ENCODE measurements at regions not wholly inside any gene's neighbourhood (a gene's known extent, or its start where the extent isn't known, plus 50 kb on each side); places are given as distances from the start of the nearest gene placed in this dataset.

- WGBS (ENCODE audit: insufficient coverage, low coverage, low lambda C conversion rate, missing lambda C conversion rate) = 33% methylated on average over 1 of the region's 1 CpG
- Histone ChIP-seq H3K36me3 (no peaks in the 10 kb centered on the region), H3K27me3 (no peaks in the 10 kb centered on the region), H3K4me3 (no peak overlapping the region), H3K9me3 (no peaks in the 10 kb centered on the region), H3K27ac (no peak overlapping the region), H3K4me1 (no peaks in the 10 kb centered on the region)
- intact Hi-C loops (cut with DNase I) = no loop called here
- DNase-seq = no peak
- TF ChIP-seq CTCF (IDR thresholded peaks at IDR 0.05) = no peak
- no peak for TF ChIP-seq POLR2A (IDR thresholded peaks at IDR 0.05)
- no peak for ATAC-seq
Observed at GRCh38 chr12:60980558-60980957, 1279.6 kb upstream of the USP15 start.

GRCh38 chr12:60981473-60981872 lies 1278.7 kb upstream of the USP15 start:
- ATAC-seq (no peak), DNase-seq (no peak)
- H3K9me3 ChIP-seq = no peaks in the 10 kb centered on the region
- H3K27ac ChIP-seq = no peak overlapping the region
- no peaks in the 10 kb centered on the region for H3K36me3 ChIP-seq
- 24% methylated on average over 2 of the region's 2 CpGs for WGBS (ENCODE audit: insufficient coverage, low coverage, low lambda C conversion rate, missing lambda C conversion rate)
- H3K27me3 ChIP-seq = no peaks in the 10 kb centered on the region
- H3K4me3 ChIP-seq = no peak overlapping the region
- no peaks in the 10 kb centered on the region for H3K4me1 ChIP-seq
- TF ChIP-seq POLR2A (IDR thresholded peaks at IDR 0.05) = no peak
- intact Hi-C loops (cut with DNase I) = no loop called here

- Histone ChIP-seq H3K9me3 (no peaks in the 10 kb centered on the region), H3K27ac (no peak overlapping the region), H3K4me3 (no peak overlapping the region), H3K36me3 (no peaks in the 10 kb centered on the region), H3K27me3 (no peaks in the 10 kb centered on the region), H3K4me1 (no peaks in the 10 kb centered on the region)
- no peak for DNase-seq
- TF ChIP-seq CTCF (IDR thresholded peaks at IDR 0.05) (no peak), POLR2A (IDR thresholded peaks at IDR 0.05) (no peak)
- 66% methylated on average over 2 of the region's 2 CpGs for WGBS (ENCODE audit: insufficient coverage, low coverage, low lambda C conversion rate, missing lambda C conversion rate)
- intact Hi-C loops (cut with DNase I) = no loop called here
- ATAC-seq = no peak
Observed at GRCh38 chr12:60992087-60992486, 1268.1 kb upstream of the USP15 start.

- H3K9me3 ChIP-seq = no peaks in the 10 kb centered on the region
- H3K4me1 ChIP-seq = no peaks in the 10 kb centered on the region
- intact Hi-C loops (cut with DNase I) = no loop called here
- TF ChIP-seq CTCF (IDR thresholded peaks at IDR 0.05) (no peak), POLR2A (IDR thresholded peaks at IDR 0.05) (no peak)
- ATAC-seq = peak in 1 of 4 donors; percentile 67
- no peaks in the 10 kb centered on the region for H3K27me3 ChIP-seq
- DNase-seq = no peak
- 10% methylated on average over 1 of the region's 1 CpG for WGBS (ENCODE audit: insufficient coverage, low coverage, low lambda C conversion rate, missing lambda C conversion rate)
- no peaks in the 10 kb centered on the region for H3K36me3 ChIP-seq
- no peak overlapping the region for H3K27ac ChIP-seq
- no peak overlapping the region for H3K4me3 ChIP-seq
Observed at GRCh38 chr12:60995256-60995825, 1264.9 kb upstream of the USP15 start.

- Histone ChIP-seq H3K4me3 (no peak overlapping the region), H3K4me1 (no peaks in the 10 kb centered on the region), H3K36me3 (no peaks in the 10 kb centered on the region), H3K27ac (no peak overlapping the region), H3K27me3 (no peaks in the 10 kb centered on the region), H3K9me3 (no peaks in the 10 kb centered on the region)
- intact Hi-C loops (cut with DNase I) = no loop called here
- ATAC-seq (no peak), DNase-seq (no peak)
- 78% methylated on average over 1 of the region's 1 CpG for WGBS (ENCODE audit: insufficient coverage, low coverage, low lambda C conversion rate, missing lambda C conversion rate)
- TF ChIP-seq CTCF (IDR thresholded peaks at IDR 0.05) (no peak), POLR2A (IDR thresholded peaks at IDR 0.05) (no peak)
Observed at GRCh38 chr12:60997869-60998378, 1262.3 kb upstream of the USP15 start.

All from right lobe of liver (tissue), 6 donors.